Endothelial cell of umbilical vein (primary cell): ENCODE measurements at regions not wholly inside any gene's neighbourhood (a gene's known extent, or its start where the extent isn't known, plus 50 kb on each side); places are given as distances from the start of the nearest gene placed in this dataset.

ENCODE experiments used
- BruUV-seq: library from RNA; stranded (reverse); fragments of 400-500 nt; replicated peaks from 2 replicates; lab custom pipeline; 2021; lab: Mats Ljungman, UMichigan
- CTCF ChIA-PET: fragments of 300-600, 350-600 bp; sonication (Branson Sonifier 250); formaldehyde crosslinking; loops from one replicate; lab custom pipeline; 2021; ENCODE audit warnings: antibody characterized with exemption, inconsistent platforms; lab: Charles Lee
- POLR2A ChIA-PET: fragments of 300-600, 350-600 bp; sonication (Branson Sonifier 250); formaldehyde crosslinking; loops from one replicate; lab custom pipeline; 2021; ENCODE audit warnings: antibody characterized with exemption, inconsistent platforms; lab: Charles Lee
- DNase-seq: peaks from one replicate; pipeline ENCODE4 v3.0.0-alpha.2; 2011; ENCODE audit warnings: low read depth, low spot score
- FAIRE-seq: peaks from 2 replicates; lab custom pipeline; 2011; peaks lifted over from hg19 to GRCh38; lab: Jason Lieb, UNC
- H2AFZ ChIP-seq: 2 replicates; pipeline ENCODE4 v1.6.0; 2012; ENCODE audit warnings: low read depth, low read length, control low read depth, inconsistent platforms
- H3K27ac ChIP-seq: 2 replicates; pipeline ENCODE4 v1.5.1; 2011; ENCODE audit warnings: low read depth, mild to moderate bottlenecking, control low read depth, low read length, moderate library complexity; ENCODE audit not compliant: insufficient read depth
- H3K27me3 ChIP-seq, 2 experiments: 2 replicates each; pipeline versions ENCODE4 v1.6.0 to v1.6.1; 2011; ENCODE audit warnings: low read length in 2 of 2, mixed read lengths in 1 of 2; ENCODE audit not compliant: control insufficient read depth in 2 of 2, insufficient read depth in 2 of 2
- H3K36me3 ChIP-seq, 2 experiments: 2 replicates in 1 of 2; 3 replicates in 1 of 2; pipeline ENCODE4 v1.5.1; 2011; ENCODE audit warnings: low read length in 2 of 2, mild to moderate bottlenecking in 1 of 2, moderate library complexity in 1 of 2; ENCODE audit not compliant: control insufficient read depth in 2 of 2, insufficient read depth in 2 of 2; ENCODE audit errors: extremely low read depth in 1 of 2
- H3K4me1 ChIP-seq: 3 replicates; pipeline ENCODE4 v1.5.1; 2011; ENCODE audit warnings: mild to moderate bottlenecking, low read length; ENCODE audit not compliant: control insufficient read depth, insufficient read depth; ENCODE audit errors: extremely low read depth
- H3K4me2 ChIP-seq: 2 replicates; pipeline ENCODE4 v1.6.1; 2011; ENCODE audit warnings: low read length, control low read depth, mixed read lengths; ENCODE audit not compliant: insufficient read depth
- H3K4me3 ChIP-seq, 3 experiments: fragments of 200-600 bp in 1 of 3; sonication (generic), shearing (Covaris generic) in 1 of 3; replicated peaks in 1 of 3; 2 replicates each; pipeline ENCODE4 v1.5.1; 2011 to 2016; ENCODE audit warnings: control low read depth in 3 of 3, low read length in 3 of 3, mild to moderate bottlenecking in 2 of 3, inconsistent platforms in 1 of 3, low read depth in 1 of 3, moderate library complexity in 1 of 3; ENCODE audit not compliant: insufficient read depth in 1 of 3
- H3K79me2 ChIP-seq: 2 replicates; pipeline ENCODE4 v1.6.0; 2012; ENCODE audit warnings: low read length, inconsistent platforms; ENCODE audit not compliant: control insufficient read depth, insufficient read depth
- H3K9ac ChIP-seq: replicated peaks from 2 replicates; pipeline ENCODE3; 2011; ENCODE audit warnings: low read length, control low read depth; ENCODE audit not compliant: insufficient read depth; ENCODE audit errors: extremely low read depth
- H3K9me1 ChIP-seq: replicated peaks from 3 replicates; pipeline ENCODE4 v1.6.0; 2011; ENCODE audit warnings: mild to moderate bottlenecking, low read length; ENCODE audit not compliant: control insufficient read depth, insufficient read depth; ENCODE audit errors: extremely low read depth
- H3K9me3 ChIP-seq: replicated peaks from 2 replicates; pipeline ENCODE4 v1.5.1; 2012; ENCODE audit warnings: low read length, inconsistent platforms; ENCODE audit not compliant: control insufficient read depth, insufficient read depth
- H4K20me1 ChIP-seq: replicated peaks from 2 replicates; pipeline ENCODE3; 2011; ENCODE audit warnings: mild to moderate bottlenecking, low read length; ENCODE audit not compliant: control insufficient read depth, insufficient read depth; ENCODE audit errors: extremely low read depth
- CTCF ChIP-seq, 2 donors: IDR thresholded peaks; 1 replicate in 1 of 2; 2 replicates in 1 of 2; pipeline ENCODE4 v1.5.1; 2011; ENCODE audit warnings: low read length in 2 of 2, mild to moderate bottlenecking in 2 of 2, moderate library complexity in 2 of 2, control low read depth in 1 of 2, inconsistent platforms in 1 of 2, low read depth in 1 of 2; ENCODE audit not compliant: insufficient read depth in 1 of 2; ENCODE audit errors: extremely low read depth in 1 of 2
- EZH2 ChIP-seq: IDR thresholded peaks from 2 replicates; pipeline ENCODE4 v1.6.1; 2012; ENCODE audit warnings: borderline replicate concordance, low read depth, mild to moderate bottlenecking, moderate library complexity, low read length, inconsistent platforms; ENCODE audit not compliant: severe bottlenecking
- FOS ChIP-seq: IDR thresholded peaks from 2 replicates; pipeline ENCODE4 v1.6.1; 2011; ENCODE audit warnings: mild to moderate bottlenecking, low read length, moderate library complexity, borderline replicate concordance; ENCODE audit not compliant: insufficient read depth
- GATA2 ChIP-seq: IDR thresholded peaks from 2 replicates; pipeline ENCODE4 v1.7.0; 2011; ENCODE audit warnings: low read depth, mild to moderate bottlenecking, moderate library complexity, mixed read lengths, low read length; ENCODE audit not compliant: insufficient read length, insufficient read depth
- JUN ChIP-seq: IDR thresholded peaks from 2 replicates; pipeline ENCODE4 v1.6.1; 2011; ENCODE audit warnings: borderline replicate concordance, low read depth; ENCODE audit not compliant: insufficient read length, insufficient read depth
- MAX ChIP-seq: IDR thresholded peaks from 2 replicates; pipeline ENCODE4 v1.6.1; 2011; ENCODE audit not compliant: insufficient read depth, insufficient read length
- MYC ChIP-seq: IDR thresholded peaks from one replicate; pipeline ENCODE4 v1.6.1; 2011; ENCODE audit warnings: mild to moderate bottlenecking, low read depth, low read length
- POLR2A ChIP-seq: IDR thresholded peaks from 2 replicates; pipeline ENCODE4 v1.6.1; 2012; ENCODE audit warnings: low read depth, mild to moderate bottlenecking, control low read depth, low read length
- POLR2AphosphoS5 ChIP-seq: IDR thresholded peaks from 2 replicates; pipeline ENCODE4 v1.6.1; 2012; ENCODE audit warnings: low read depth, mild to moderate bottlenecking, control low read depth, low read length, moderate library complexity; ENCODE audit not compliant: insufficient read depth
- dilution Hi-C: fragments of 300-500 bp; cut with MboI; formaldehyde crosslinking; loops from one replicate; pipeline ENCODE4 v1.15.0; 2019; ENCODE audit warnings: low sequenced_read_pairs; ENCODE audit not compliant: extremely low pct_ligation_motif_present
- intact Hi-C: fragments of 100-400 bp; cut with micrococcal nuclease; formaldehyde crosslinking; loops from one replicate; pipeline ENCODE4 v1.10.0; 2022

GRCh38 chr4:103867311-103867710 is 147.5 kb upstream of the TACR3 start:
- ChIA-PET POLR2A (no interaction called here), CTCF (no interaction called here)
- Histone ChIP-seq H3K9ac (no peak overlapping the region), H4K20me1 (no peaks in the 10 kb centered on the region), H3K9me3 (no peaks in the 10 kb centered on the region), H3K79me2 (no peaks in the 10 kb centered on the region), H2AFZ (no peak overlapping the region), H3K27ac (no peak overlapping the region), H3K9me1 (no peaks in the 10 kb centered on the region), H3K4me2 (no peak overlapping the region), H3K36me3 (no peaks in the 10 kb centered on the region), H3K4me3 (no peak overlapping the region), H3K4me1 (no peaks in the 10 kb centered on the region), H3K27me3 (no peaks in the 10 kb centered on the region)
- intact Hi-C loops (no loop called here), dilution Hi-C loops (no loop called here)
- TF ChIP-seq MYC: no peak
- no peak for TF ChIP-seq MAX
- no peak for TF ChIP-seq POLR2AphosphoS5
- no peak for TF ChIP-seq JUN
- no peak for TF ChIP-seq EZH2
- no peak for TF ChIP-seq GATA2
- BruUV-seq: no TSS peak
- no peak for FAIRE-seq
- DNase-seq: no peak

- Histone ChIP-seq H4K20me1 (no peaks in the 10 kb centered on the region), H3K9me3 (no peaks in the 10 kb centered on the region), H3K79me2 (no peaks in the 10 kb centered on the region), H3K9ac (no peak overlapping the region), H3K9me1 (no peaks in the 10 kb centered on the region), H3K4me2 (no peak overlapping the region), H3K36me3 (no peaks in the 10 kb centered on the region), H3K27me3 (no peaks in the 10 kb centered on the region), H3K4me3 (no peak overlapping the region), H3K4me1 (no peaks in the 10 kb centered on the region), H2AFZ (no peak overlapping the region), H3K27ac (no peak overlapping the region)
- intact Hi-C loops: no loop called here
- POLR2A ChIA-PET: no interaction called here
- FAIRE-seq: no peak
- TF ChIP-seq GATA2 (no peak), MAX (no peak), FOS (no peak), MYC (no peak), POLR2A (no peak), POLR2AphosphoS5 (no peak), JUN (no peak), CTCF (IDR thresholded peaks at IDR 0.05; ENCODE audit: extremely low read depth in 1 of 2, insufficient read depth in 1 of 2, low read depth in 1 of 2, low read length in 2 of 2) (no peak), EZH2 (no peak)
- CTCF ChIA-PET: no interaction called here
- dilution Hi-C loops: no loop called here
- BruUV-seq: no TSS peak
- no peak for DNase-seq
Measured at GRCh38 chr4:103853627-103854026, 133.8 kb upstream of the TACR3 start.
